ENCODE measurements at regions not wholly inside any gene's neighbourhood (a gene's known extent, or its start where the extent isn't known, plus 50 kb on each side); places are given as distances from the start of the nearest gene placed in this dataset.

GRCh38 chr13:19062019-19062646, 119.5 kb downstream of the TUBA3C start:
- Mint-ChIP-seq H3K4me3 (no peak overlapping the region), H3K4me1 (no peaks in the 10 kb centered on the region), H3K9me3 (peaks cover 99% of the 10 kb centered on the region), H3K27me3 (ENCODE audit: insufficient read depth) (no peaks in the 10 kb centered on the region), H3K27ac (no peak overlapping the region), H3K36me3 (ENCODE audit: low read depth) (no peaks in the 10 kb centered on the region)
- H3K4me3 ChIP-seq (ENCODE audit: low read length) = no peak overlapping the region
- TF ChIP-seq CTCF (conservative IDR thresholded peaks at IDR 0.05) = no peak
- no peaks in the 10 kb centered on the region for H3K27me3 ChIP-seq (ENCODE audit: control insufficient read depth, insufficient read depth, low read length, poor library complexity, severe bottlenecking)
- H3K9ac ChIP-seq (ENCODE audit: extremely low read depth, low read length, poor library complexity, severe bottlenecking) = no peak overlapping the region
- H3K4me1 ChIP-seq (ENCODE audit: control insufficient read depth, insufficient read depth, low read length) = no peaks in the 10 kb centered on the region
- no peak for DNase-seq
- H3K27ac ChIP-seq (ENCODE audit: low read depth, low read length) = no peak overlapping the region
- 83 to 85% methylated on average over 2 to 11 of the region's 11 CpGs for WGBS, 2 experiments (ENCODE audit: insufficient coverage in 1 of 2, insufficient read length in 1 of 2)
- peaks cover 79% of the 10 kb centered on the region for H3K9me3 ChIP-seq (ENCODE audit: control insufficient read depth, low read length)
- no peaks in the 10 kb centered on the region for H3K36me3 ChIP-seq (ENCODE audit: control insufficient read depth, insufficient read depth, low read length)

- Histone ChIP-seq H3K4me3 (ENCODE audit: low read length) (no peak overlapping the region), H3K9me3 (ENCODE audit: control insufficient read depth, low read length) (peaks cover 75% of the 10 kb centered on the region), H3K27ac (ENCODE audit: low read depth, low read length) (no peak overlapping the region), H3K4me1 (ENCODE audit: control insufficient read depth, insufficient read depth, low read length) (no peaks in the 10 kb centered on the region), H3K36me3 (ENCODE audit: control insufficient read depth, insufficient read depth, low read length) (no peaks in the 10 kb centered on the region), H3K9ac (ENCODE audit: extremely low read depth, low read length, poor library complexity, severe bottlenecking) (no peak overlapping the region), H3K27me3 (ENCODE audit: control insufficient read depth, insufficient read depth, low read length, poor library complexity, severe bottlenecking) (no peaks in the 10 kb centered on the region)
- Mint-ChIP-seq H3K4me3 (no peak overlapping the region), H3K27ac (no peak overlapping the region), H3K27me3 (ENCODE audit: insufficient read depth) (no peaks in the 10 kb centered on the region), H3K36me3 (ENCODE audit: low read depth) (no peaks in the 10 kb centered on the region), H3K9me3 (peaks cover 99% of the 10 kb centered on the region), H3K4me1 (no peaks in the 10 kb centered on the region)
- no peak for TF ChIP-seq CTCF (conservative IDR thresholded peaks at IDR 0.05)
- no peak for DNase-seq
- 86 to 95% methylated on average over 4 to 6 of the region's 6 CpGs for WGBS, 2 experiments (ENCODE audit: insufficient coverage in 1 of 2, insufficient read length in 1 of 2)
These were observed 120.3 kb downstream of the TUBA3C start for GRCh38 chr13:19061278-19061677.

GRCh38 chr13:19060311-19061002, 121.2 kb downstream of the TUBA3C start:
- no peak for DNase-seq
- H3K27me3 ChIP-seq (ENCODE audit: control insufficient read depth, insufficient read depth, low read length, poor library complexity, severe bottlenecking) = no peaks in the 10 kb centered on the region
- H3K4me3 Mint-ChIP-seq = no peak overlapping the region
- WGBS, 2 experiments (ENCODE audit: insufficient coverage in 1 of 2, insufficient read length in 1 of 2) = 80% methylated on average over 2 to 13 of the region's 13 CpGs
- H3K36me3 ChIP-seq (ENCODE audit: control insufficient read depth, insufficient read depth, low read length) = no peaks in the 10 kb centered on the region
- peaks cover 99% of the 10 kb centered on the region for H3K9me3 Mint-ChIP-seq
- H3K4me1 Mint-ChIP-seq = no peaks in the 10 kb centered on the region
- TF ChIP-seq CTCF (conservative IDR thresholded peaks at IDR 0.05) = no peak
- no peak overlapping the region for H3K4me3 ChIP-seq (ENCODE audit: low read length)
- H3K9ac ChIP-seq (ENCODE audit: extremely low read depth, low read length, poor library complexity, severe bottlenecking) = no peak overlapping the region
- no peak overlapping the region for H3K27ac Mint-ChIP-seq
- H3K4me1 ChIP-seq (ENCODE audit: control insufficient read depth, insufficient read depth, low read length) = no peaks in the 10 kb centered on the region
- no peaks in the 10 kb centered on the region for H3K36me3 Mint-ChIP-seq (ENCODE audit: low read depth)
- peaks cover 67% of the 10 kb centered on the region for H3K9me3 ChIP-seq (ENCODE audit: control insufficient read depth, low read length)
- H3K27me3 Mint-ChIP-seq (ENCODE audit: insufficient read depth) = no peaks in the 10 kb centered on the region
- H3K27ac ChIP-seq (ENCODE audit: low read depth, low read length) = no peak overlapping the region
